Caki2 (cell line): ENCODE measurements at regions not wholly inside any gene's neighbourhood (a gene's known extent, or its start where the extent isn't known, plus 50 kb on each side); places are given as distances from the start of the nearest gene placed in this dataset.

Experiments
- DNase-seq: peaks from one replicate; pipeline ENCODE4 v3.0.0-alpha.2; 2015; ENCODE audit warnings: low read depth
- in situ Hi-C: cut with HindIII; loops from 2 replicates; pipeline ENCODE4 v1.10.0; 2016; ENCODE audit warnings: low sequenced_read_pairs, low pct_unique_long_range_greater_than_20kb, mixed read lengths

DNA sequence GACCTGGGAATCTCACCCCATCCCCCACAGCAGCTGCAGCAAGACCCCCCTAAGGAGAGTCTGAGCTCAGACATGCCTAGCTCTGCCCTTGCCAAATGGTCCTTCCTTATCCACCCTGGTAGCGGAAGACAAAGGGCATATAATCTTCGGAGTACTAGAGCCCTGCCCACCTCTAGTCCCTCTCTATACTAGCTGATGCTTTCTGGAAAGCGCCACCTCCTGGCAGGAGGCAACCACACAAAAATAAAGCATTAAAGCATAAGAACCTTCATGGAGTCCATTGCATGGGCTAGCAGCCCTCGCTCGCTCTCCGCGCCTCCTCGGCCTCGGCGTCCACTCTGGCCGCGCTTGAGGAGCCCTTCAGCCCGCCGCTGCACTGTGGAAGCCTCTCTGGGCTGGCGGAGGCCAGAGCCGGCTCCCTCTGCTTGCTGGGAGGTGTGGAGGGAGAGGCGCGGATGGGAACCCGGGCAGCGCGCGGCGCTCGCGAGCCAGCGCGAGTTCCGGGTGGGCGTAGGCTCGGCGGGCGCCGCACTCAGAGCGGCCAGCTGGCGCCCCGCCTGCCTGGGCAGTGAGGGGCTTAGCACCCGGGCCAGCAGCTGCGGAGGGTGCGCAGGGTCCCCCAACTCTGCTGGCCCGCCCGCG is 941.2 kb downstream of the SUCLG1 start:
- no peak for DNase-seq
- in situ Hi-C loops = no loop called here

GRCh38 chr2:83516503-83516902 is 942.6 kb downstream of the SUCLG1 start:
- in situ Hi-C loops = no loop called here
- no peak for DNase-seq

DNA sequence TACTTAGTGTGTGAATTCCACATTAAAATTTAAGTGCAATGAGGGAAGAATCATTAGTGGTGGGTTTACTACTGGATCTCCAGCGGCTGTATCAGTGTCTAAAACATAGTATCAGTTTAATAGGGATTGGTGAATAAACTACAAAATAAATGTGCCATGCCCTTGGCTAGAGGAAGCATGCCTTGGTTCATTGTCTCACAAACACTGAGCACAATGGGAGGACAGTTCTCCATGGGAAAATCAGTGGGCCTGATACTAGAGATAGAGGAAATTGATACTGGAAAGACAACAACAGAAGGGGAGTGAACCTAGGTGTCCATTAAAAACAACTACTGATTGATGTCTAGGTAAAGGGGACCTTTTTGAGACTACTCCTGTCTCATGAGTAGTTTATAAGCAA is 971.6 kb downstream of the SUCLG1 start:
- in situ Hi-C loops = no loop called here
- DNase-seq = no peak

- DNase-seq = no peak
- in situ Hi-C loops = no loop called here
These were observed 977.6 kb downstream of the SUCLG1 start for GRCh38 chr2:83481436-83481835.

GRCh38 chr2:83478037-83478436 is 981.0 kb downstream of the SUCLG1 start:
- in situ Hi-C loops = no loop called here
- no peak for DNase-seq

GRCh38 chr2:83475371-83475770 is 983.7 kb downstream of the SUCLG1 start:
- DNase-seq = no peak
- in situ Hi-C loops = no loop called here

- DNase-seq = no peak
- in situ Hi-C loops = no loop called here
These were observed 987.4 kb downstream of the SUCLG1 start for GRCh38 chr2:83471655-83472054.

DNA sequence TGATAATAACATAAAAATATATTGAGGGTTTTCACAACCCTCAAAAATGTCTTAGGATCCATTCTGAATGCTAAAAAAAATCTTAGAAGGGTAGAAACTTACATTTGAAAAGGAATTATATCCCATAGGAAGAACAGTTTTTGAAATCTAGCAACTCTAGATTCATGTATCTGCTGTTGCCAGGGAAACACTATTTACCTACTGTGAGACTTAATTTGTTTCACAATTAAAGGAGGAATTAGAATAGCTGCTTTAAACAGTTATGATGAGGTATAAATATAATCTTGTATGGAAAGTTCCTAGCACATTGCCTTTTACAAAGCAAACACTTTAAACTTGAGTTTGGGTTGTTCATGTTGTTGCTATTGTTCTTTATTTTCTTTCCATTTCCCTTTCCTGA is 988.2 kb downstream of the SUCLG1 start:
- no peak for DNase-seq
- in situ Hi-C loops = no loop called here

- no peak for DNase-seq
- in situ Hi-C loops = no loop called here
These were observed 994.6 kb downstream of the SUCLG1 start for GRCh38 chr2:83464444-83464843.

- in situ Hi-C loops = no loop called here
- DNase-seq = no peak
These were observed 996.2 kb downstream of the SUCLG1 start for GRCh38 chr2:83462881-83463280.

DNA sequence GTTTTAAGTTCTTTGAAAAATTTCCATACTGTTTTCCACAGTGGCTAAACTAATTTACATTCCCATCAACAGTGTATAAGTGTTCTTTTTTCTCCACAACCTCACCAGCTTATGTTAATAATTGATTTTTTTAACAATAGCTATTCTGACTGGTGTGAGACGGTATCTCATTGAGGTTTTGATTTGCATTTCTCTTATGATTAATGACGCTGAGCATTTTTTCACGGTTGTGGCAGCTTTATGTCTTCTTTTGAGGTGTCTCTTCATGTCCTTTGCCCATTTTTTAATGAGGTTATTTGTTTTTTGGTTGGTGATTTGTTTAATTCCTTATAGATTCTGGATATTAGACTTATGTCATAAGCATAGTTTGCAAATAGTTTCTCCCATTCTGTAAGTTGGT is 997.9 kb downstream of the SUCLG1 start:
- in situ Hi-C loops = no loop called here

DNA sequence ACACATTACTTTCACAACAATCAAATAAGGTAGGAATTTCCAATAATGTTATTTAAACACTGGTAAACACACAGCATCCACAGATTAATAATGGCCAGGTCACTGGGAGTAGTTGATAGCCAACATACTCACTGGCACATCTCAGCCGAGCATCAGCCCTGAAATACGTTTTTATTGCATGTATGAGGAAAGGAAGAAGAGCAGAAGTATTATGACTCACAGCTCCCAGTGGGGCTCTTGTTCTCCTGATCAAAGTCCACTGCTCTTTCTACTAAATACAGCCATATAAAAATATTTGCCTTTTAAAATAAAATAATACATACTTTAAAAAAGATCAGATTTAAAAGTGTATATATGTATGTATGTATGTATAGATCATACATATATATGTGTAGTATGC is 999.6 kb downstream of the SUCLG1 start:
- DNase-seq = no peak
- in situ Hi-C loops = no loop called here

More for the DNA sequence above, 997.9 kb downstream of the SUCLG1 start:
- DNase-seq = no peak

- in situ Hi-C loops = no loop called here
- DNase-seq = no peak
These were observed 1023.1 kb downstream of the SUCLG1 start for GRCh38 chr2:83435989-83436388.

- in situ Hi-C loops = no loop called here
These were observed 1038.1 kb downstream of the SUCLG1 start for GRCh38 chr2:83420993-83421392.

DNA sequence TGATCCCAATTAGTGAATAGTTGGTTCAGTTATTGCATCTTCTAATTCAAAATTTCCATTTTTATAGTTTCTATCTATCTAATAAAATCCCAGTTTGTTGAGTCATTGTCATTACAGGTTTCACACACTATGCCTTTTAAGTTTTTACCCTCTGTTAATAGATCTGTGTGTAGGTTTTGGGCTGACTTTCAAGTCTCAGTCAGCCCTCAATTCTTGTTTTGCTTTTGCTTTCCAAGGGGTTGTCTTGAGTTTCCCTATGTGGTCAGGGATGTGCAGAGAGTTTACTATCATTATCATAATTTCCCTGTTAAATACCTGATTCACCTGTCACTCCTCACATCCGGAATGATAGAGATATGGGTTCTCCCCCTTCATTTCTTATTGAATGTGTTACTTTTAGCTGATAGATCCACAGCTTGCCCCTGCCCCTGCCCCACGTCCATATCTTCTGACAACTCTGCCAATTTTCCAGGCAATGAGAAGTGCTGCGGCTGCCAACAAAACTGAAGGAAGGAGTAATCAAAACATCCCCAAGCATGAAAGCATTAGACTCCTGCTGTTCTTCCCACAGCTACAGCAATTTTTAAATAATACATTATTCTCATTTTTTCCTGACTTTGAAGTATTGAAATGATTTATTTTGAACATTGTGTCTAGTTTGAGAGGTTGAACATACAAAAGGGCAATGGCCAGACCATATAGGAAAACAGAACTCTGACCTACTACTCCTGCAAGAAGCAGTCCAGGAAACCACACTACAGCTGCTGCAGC is 1064.8 kb downstream of the SUCLG1 start:
- in situ Hi-C loops = no loop called here
- no peak for DNase-seq

More at GRCh38 chr2:83420993-83421392, 1038.1 kb downstream of the SUCLG1 start:
- no peak for DNase-seq

- in situ Hi-C loops = no loop called here
- DNase-seq = no peak
These were observed 1070.3 kb downstream of the SUCLG1 start for GRCh38 chr2:83388804-83389203.

DNA sequence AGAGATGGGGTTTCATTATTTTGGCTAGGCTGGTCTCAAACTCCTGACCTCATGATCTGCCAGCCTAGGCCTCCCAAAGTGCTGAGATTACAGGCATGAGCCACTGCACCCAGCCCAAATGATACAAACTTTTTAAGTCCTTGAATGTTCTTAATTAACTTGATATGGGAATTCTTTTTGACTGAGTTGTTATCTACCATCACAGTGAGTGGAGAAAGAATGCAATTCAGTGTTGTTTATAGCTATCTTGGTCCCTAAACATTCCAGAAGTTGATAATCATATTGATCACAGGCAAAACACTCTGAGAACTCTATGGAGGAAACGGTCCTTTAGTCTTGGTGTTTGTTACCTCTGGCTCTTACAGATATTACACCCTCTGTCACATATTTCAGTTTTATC is 1072.5 kb downstream of the SUCLG1 start:
- in situ Hi-C loops = no loop called here
- no peak for DNase-seq

- in situ Hi-C loops = no loop called here
- no peak for DNase-seq
These were observed 1080.2 kb downstream of the SUCLG1 start for GRCh38 chr2:83378921-83379320.

- in situ Hi-C loops = no loop called here
- no peak for DNase-seq
These were observed 1082.3 kb downstream of the SUCLG1 start for GRCh38 chr2:83376731-83377130.

DNA sequence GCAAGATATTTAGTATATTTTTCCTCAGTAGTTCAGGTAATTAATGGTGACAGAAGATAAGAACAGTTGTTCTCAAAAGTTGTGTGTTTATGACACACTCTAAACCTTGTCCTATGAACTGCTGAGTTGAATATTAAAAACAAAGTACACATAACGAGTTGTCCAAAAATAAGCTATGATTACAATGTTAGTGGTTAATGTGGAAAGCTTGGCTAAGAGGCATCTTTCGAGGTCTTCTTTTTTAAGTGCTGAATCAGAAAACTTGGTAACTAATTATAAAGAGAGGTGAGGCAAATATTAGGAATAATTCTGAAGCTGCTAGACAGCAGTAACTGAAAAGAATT is 1088.7 kb downstream of the SUCLG1 start:
- DNase-seq = no peak
- in situ Hi-C loops = no loop called here
